A549 (cell line): ENCODE measurements at regions not wholly inside any gene's neighbourhood (a gene's known extent, or its start where the extent isn't known, plus 50 kb on each side); places are given as distances from the start of the nearest gene placed in this dataset.

ENCODE experiments used
- EP300 ChIP-seq, 2 experiments: fragments of >200 bp; sonication (Bioruptor Twin); formaldehyde crosslinking; IDR thresholded peaks; 2 replicates in 1 of 2; 3 replicates in 1 of 2; pipeline ENCODE4 v1.6.1; 2016 to 2017
- JUNB ChIP-seq: fragments of >200 bp; sonication (Bioruptor Twin); formaldehyde crosslinking; IDR thresholded peaks from 2 replicates; pipeline ENCODE4 v1.6.1; 2016
- MAFK ChIP-seq: fragments of 450-650 bp; IDR thresholded peaks from 2 replicates; pipeline ENCODE4 v1.6.1; 2014; ENCODE audit not compliant: partially characterized antibody
- MYC ChIP-seq: IDR thresholded peaks from 2 replicates; pipeline ENCODE4 v1.6.1; 2012; ENCODE audit warnings: mild to moderate bottlenecking, inconsistent platforms, low read length, improper control_type of control experiment, borderline replicate concordance
- NR3C1 ChIP-seq: fragments of >200 bp; sonication (Bioruptor Twin); formaldehyde crosslinking; IDR thresholded peaks from 3 replicates; pipeline ENCODE4 v1.6.1; 2017
- POLR2A ChIP-seq: IDR thresholded peaks from 2 replicates; pipeline ENCODE4 v1.6.1; 2012; ENCODE audit warnings: mild to moderate bottlenecking, low read length
- RCOR1 ChIP-seq: fragments of 150-350 bp; IDR thresholded peaks from 2 replicates; pipeline ENCODE4 v1.6.1; 2014; ENCODE audit warnings: antibody characterized with exemption, low read length, low read depth
- ZC3H11A ChIP-seq: fragments of 450-650 bp; IDR thresholded peaks from 2 replicates; pipeline ENCODE4 v1.6.1; 2014; ENCODE audit warnings: antibody characterized with exemption, mild to moderate bottlenecking
- TF ChIP-seq, protein P1 (sequence below): fragments of >200 bp; sonication (Bioruptor Twin); formaldehyde crosslinking; IDR thresholded peaks from 3 replicates; pipeline ENCODE4 v1.5.1; 2016

- TF ChIP-seq, protein P1, sequence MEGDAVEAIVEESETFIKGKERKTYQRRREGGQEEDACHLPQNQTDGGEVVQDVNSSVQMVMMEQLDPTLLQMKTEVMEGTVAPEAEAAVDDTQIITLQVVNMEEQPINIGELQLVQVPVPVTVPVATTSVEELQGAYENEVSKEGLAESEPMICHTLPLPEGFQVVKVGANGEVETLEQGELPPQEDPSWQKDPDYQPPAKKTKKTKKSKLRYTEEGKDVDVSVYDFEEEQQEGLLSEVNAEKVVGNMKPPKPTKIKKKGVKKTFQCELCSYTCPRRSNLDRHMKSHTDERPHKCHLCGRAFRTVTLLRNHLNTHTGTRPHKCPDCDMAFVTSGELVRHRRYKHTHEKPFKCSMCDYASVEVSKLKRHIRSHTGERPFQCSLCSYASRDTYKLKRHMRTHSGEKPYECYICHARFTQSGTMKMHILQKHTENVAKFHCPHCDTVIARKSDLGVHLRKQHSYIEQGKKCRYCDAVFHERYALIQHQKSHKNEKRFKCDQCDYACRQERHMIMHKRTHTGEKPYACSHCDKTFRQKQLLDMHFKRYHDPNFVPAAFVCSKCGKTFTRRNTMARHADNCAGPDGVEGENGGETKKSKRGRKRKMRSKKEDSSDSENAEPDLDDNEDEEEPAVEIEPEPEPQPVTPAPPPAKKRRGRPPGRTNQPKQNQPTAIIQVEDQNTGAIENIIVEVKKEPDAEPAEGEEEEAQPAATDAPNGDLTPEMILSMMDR, result no peak
- TF ChIP-seq POLR2A, result no peak
- no peak for TF ChIP-seq ZC3H11A
- no peak for TF ChIP-seq MAFK
- TF ChIP-seq EP300 (IDR thresholded peaks at IDR 0.05), result no peak
- TF ChIP-seq JUNB, result no peak
- no peak for TF ChIP-seq RCOR1
- TF ChIP-seq MYC, result no peak
- no peak for TF ChIP-seq NR3C1
Measured at GRCh38 chr20:21967481-21967880, 262.0 kb downstream of the PAX1 start.
